Muscle of back (tissue), 3 donors: ENCODE measurements at regions not wholly inside any gene's neighbourhood (a gene's known extent, or its start where the extent isn't known, plus 50 kb on each side); places are given as distances from the start of the nearest gene placed in this dataset.
A peak's percentile ranks its signal among the peaks of the same experiment; 100 is the strongest.
"Not testable (repeated sequence)": the region's sequence is repeated elsewhere in the genome, so short reads cannot be mapped to it uniquely, and the experiment has no call there.

Source experiments
- DNase-seq, 3 donors: peaks; one replicate each; pipeline versions ENCODE4 v3.0.0 to v3.0.0-alpha.2; 2013

- DNase-seq, result no peak
Observed at GRCh38 chr9:7622481-7622880, 177.1 kb downstream of the DMAC1 start.

- DNase-seq, result no peak
Observed at GRCh38 chr9:7615344-7615743, 184.2 kb downstream of the DMAC1 start.

- no peak for DNase-seq
Observed at GRCh38 chr9:7613931-7614330, 185.6 kb downstream of the DMAC1 start.

- peak in 1 of 3 donors; percentile 33 for DNase-seq
Observed at GRCh38 chr9:7608261-7608660, 191.3 kb downstream of the DMAC1 start.

- DNase-seq, result peak in 2 of 3 donors; percentile 17 to 58
Observed at GRCh38 chr9:7607421-7607820, 192.2 kb downstream of the DMAC1 start.

- peak in 2 of 3 donors; percentile 17 to 19 for DNase-seq
Observed at GRCh38 chr9:7606591-7606990, 193.0 kb downstream of the DMAC1 start.

- DNase-seq, result no peak
Observed at GRCh38 chr9:7601739-7602138, 197.8 kb downstream of the DMAC1 start.

GRCh38 chr9:7597716-7598115, 201.9 kb downstream of the DMAC1 start:
- DNase-seq, result no peak

GRCh38 chr9:7592321-7593316, 207.0 kb downstream of the DMAC1 start:
- DNase-seq, result no peak

GRCh38 chr9:7591501-7591900, 208.1 kb downstream of the DMAC1 start:
- no peak for DNase-seq

GRCh38 chr9:7580568-7580967, 219.0 kb downstream of the DMAC1 start:
- no peak for DNase-seq

GRCh38 chr9:7579351-7579750, 220.2 kb downstream of the DMAC1 start:
- DNase-seq, result peak in 1 of 3 donors; percentile 44

GRCh38 chr9:7578951-7579350, 220.6 kb downstream of the DMAC1 start:
- DNase-seq, result peak in 2 of 3 donors; percentile 10 to 36

GRCh38 chr9:7570107-7570720, 229.4 kb downstream of the DMAC1 start:
- DNase-seq, result peak in 2 of 3 donors; percentile 18 to 35

GRCh38 chr9:7567687-7568086, 231.9 kb downstream of the DMAC1 start:
- no peak for DNase-seq

- peak in 1 of 3 donors; percentile 45 for DNase-seq
Observed at GRCh38 chr9:7561527-7562080, 238.0 kb downstream of the DMAC1 start.

GRCh38 chr9:7560669-7561305, 238.8 kb downstream of the DMAC1 start:
- peak in 2 of 3 donors; percentile 8 to 37 for DNase-seq

- DNase-seq, result no peak
Observed at GRCh38 chr9:7554699-7555098, 244.9 kb downstream of the DMAC1 start.

- DNase-seq, result not testable (repeated sequence)
Observed at GRCh38 chr9:7552706-7553105, 246.9 kb downstream of the DMAC1 start.

GRCh38 chr9:7549249-7549648, 250.3 kb downstream of the DMAC1 start:
- DNase-seq, result peak; percentile 46 to 74 (median 49)

GRCh38 chr9:7546261-7546660, 253.3 kb downstream of the DMAC1 start:
- no peak for DNase-seq
